K562 (cell line): ENCODE measurements at regions not wholly inside any gene's neighbourhood (a gene's known extent, or its start where the extent isn't known, plus 50 kb on each side); places are given as distances from the start of the nearest gene placed in this dataset.

Source experiments
- ATAC-seq: fragments of 200-7000 bp; cut with Tn5 transposase; 3 replicates; pipeline ENCODE4 v1.9.1; 2020; ENCODE audit warnings: moderate library complexity
- BruUV-seq: library from RNA; stranded (reverse); fragments of 400-500 nt; replicated peaks from 2 replicates; lab custom pipeline; 2021; lab: Mats Ljungman, UMichigan
- CTCF ChIA-PET: fragments of 300-600 bp; formaldehyde crosslinking; extraction: SDS; loops from one replicate; lab custom pipeline; 2021; ENCODE audit warnings: low intra/inter-chr PET ratio; lab: Yijun Ruan, JAX
- POLR2A ChIA-PET: fragments of 300-600, 350-650 bp; sonication (Branson Sonifier 250); formaldehyde crosslinking; extraction: SDS; loops from one replicate; lab custom pipeline; 2021; ENCODE audit warnings: antibody characterized with exemption, inconsistent platforms; lab: Yijun Ruan, JAX
- DNase-seq, 4 experiments: peaks; one replicate each; pipeline versions ENCODE4 v3.0.0 to v3.0.0-alpha.2; 2011 to 2018; ENCODE audit warnings: low spot score in 3 of 4, mixed read lengths in 3 of 4; ENCODE audit errors: extremely low read depth in 1 of 4
- FAIRE-seq: peaks from 2 replicates; lab custom pipeline; 2011; peaks lifted over from hg19 to GRCh38; lab: Jason Lieb, UNC
- H2AFZ ChIP-seq: 2 replicates; pipeline ENCODE4 v1.6.0; 2011; ENCODE audit warnings: low read depth, low read length, control low read depth, inconsistent platforms
- H3K27ac ChIP-seq: fragments of 200-600 bp; 3 replicates; pipeline ENCODE4 v1.8.0; 2011; ENCODE audit warnings: low read depth, mild to moderate bottlenecking, control low read depth, inconsistent platforms, low read length, moderate library complexity, mixed read lengths; ENCODE audit errors: extremely low read depth
- H3K27me3 ChIP-seq, 2 experiments: fragments of 300-600 bp in 1 of 2; 2 replicates in 1 of 2; 3 replicates in 1 of 2; pipeline versions ENCODE4 v1.6.0 to v1.8.0; 2011; ENCODE audit warnings: inconsistent platforms in 2 of 2, low read length in 2 of 2, mild to moderate bottlenecking in 1 of 2, mixed read lengths in 1 of 2, moderate library complexity in 1 of 2; ENCODE audit not compliant: control insufficient read depth in 2 of 2, insufficient read depth in 2 of 2
- H3K36me3 ChIP-seq: fragments of 300-600 bp; 3 replicates; pipeline ENCODE4 v1.8.0; 2011; ENCODE audit warnings: mild to moderate bottlenecking, low read length, inconsistent platforms; ENCODE audit not compliant: control insufficient read depth, insufficient read depth
- H3K4me1 ChIP-seq, 2 experiments: fragments of 200-600 bp in 1 of 2; replicated peaks in 1 of 2; 2 replicates in 1 of 2; 3 replicates in 1 of 2; pipeline versions ENCODE4 v1.5.1 to v1.8.0; 2011; ENCODE audit warnings: inconsistent platforms in 2 of 2, low read length in 2 of 2, mild to moderate bottlenecking in 1 of 2, mixed read lengths in 1 of 2, moderate library complexity in 1 of 2; ENCODE audit not compliant: control insufficient read depth in 2 of 2, insufficient read depth in 2 of 2
- H3K4me2 ChIP-seq: 2 replicates; pipeline ENCODE4 v1.6.1; 2011; ENCODE audit warnings: low read length, control low read depth, inconsistent platforms, mixed read lengths; ENCODE audit not compliant: insufficient read depth
- H3K4me3 ChIP-seq: fragments of 200-600 bp; sonication (generic), shearing (Covaris generic); 2 replicates; pipeline ENCODE4 v1.5.1; 2016; ENCODE audit warnings: control low read depth, inconsistent platforms
- H3K79me2 ChIP-seq: fragments of 200-600 bp; 3 replicates; pipeline ENCODE4 v1.8.0; 2011; ENCODE audit warnings: low read length, inconsistent platforms; ENCODE audit not compliant: control insufficient read depth, insufficient read depth
- H3K9ac ChIP-seq, 2 experiments: 2 replicates each; pipeline versions ENCODE4 v1.6.0 to v1.6.1; 2011; ENCODE audit warnings: low read depth in 2 of 2, low read length in 2 of 2, control low read depth in 1 of 2, inconsistent platforms in 1 of 2, mild to moderate bottlenecking in 1 of 2, mixed read lengths in 1 of 2; ENCODE audit not compliant: insufficient read depth in 1 of 2
- H3K9me1 ChIP-seq: one replicate; pipeline ENCODE4 v1.6.0; 2011; ENCODE audit warnings: inconsistent platforms, mild to moderate bottlenecking, low read length, moderate library complexity; ENCODE audit not compliant: control insufficient read depth, insufficient read depth
- H3K9me3 ChIP-seq: replicated peaks from 2 replicates; pipeline ENCODE4 v1.5.1; 2011; ENCODE audit warnings: low read depth, low read length, inconsistent platforms; ENCODE audit not compliant: control insufficient read depth, insufficient read depth
- H4K20me1 ChIP-seq: replicated peaks from 2 replicates; pipeline ENCODE4 v1.6.1; 2011; ENCODE audit warnings: low read length, inconsistent platforms, mixed read lengths; ENCODE audit not compliant: control insufficient read depth, insufficient read depth
- EP300 ChIP-seq: IDR thresholded peaks from 2 replicates; pipeline ENCODE4 v1.6.1; 2012; ENCODE audit warnings: low read length, improper control_type of control experiment
- GABPA ChIP-seq: fragments of 200-800 bp; sonication (Bioruptor generic); conservative IDR thresholded peaks from 2 replicates; pipeline ENCODE4 v1.6.1; 2016; ENCODE audit warnings: low read depth, missing genetic modification characterization, missing compliant biosample characterization
- HEY1 ChIP-seq: fragments of 250-450 bp; sonication (Bioruptor Pico); IDR thresholded peaks from 2 replicates; pipeline ENCODE4 v1.5.0; 2020; ENCODE audit warnings: mild to moderate bottlenecking, moderate library complexity, borderline replicate concordance
- NR2C1 ChIP-seq, 2 experiments: fragments of 450-650 bp; IDR thresholded peaks; 2 replicates each; pipeline ENCODE4 v1.6.1; 2017; ENCODE audit warnings: mild to moderate bottlenecking in 2 of 2, antibody characterized with exemption in 1 of 2, inconsistent platforms in 1 of 2, missing compliant biosample characterization in 1 of 2, missing genetic modification characterization in 1 of 2
- POLR3A ChIP-seq: IDR thresholded peaks from 2 replicates; pipeline ENCODE4 v1.6.1; 2011; ENCODE audit warnings: borderline replicate concordance, mild to moderate bottlenecking, moderate library complexity; ENCODE audit not compliant: insufficient read length, insufficient read depth; ENCODE audit errors: extremely low read depth
- PRMT5 ChIP-seq: sonication (generic); formaldehyde crosslinking; IDR thresholded peaks from 2 replicates; pipeline ENCODE4 v1.5.0; 2020; ENCODE audit warnings: missing genetic modification reagents
- in situ Hi-C: fragments of 300-500 bp; cut with MboI; formaldehyde crosslinking; loops from 4 replicates; pipeline ENCODE4 v1.15.0; 2018; ENCODE audit warnings: inconsistent platforms, mixed read lengths
- intact Hi-C: fragments of 100-400 bp; cut with micrococcal nuclease; formaldehyde crosslinking; loops from 2 replicates; pipeline ENCODE4 v1.14.2; 2022
- TF ChIP-seq, protein P1 (sequence below): fragments of 450-650 bp; IDR thresholded peaks from 2 replicates; pipeline ENCODE4 v1.6.1; 2016; ENCODE audit warnings: missing biosample characterization, missing genetic modification characterization
- TF ChIP-seq, protein P2 (sequence below): fragments of 450-650 bp; IDR thresholded peaks from one replicate; pipeline ENCODE4 v1.6.1; 2018; ENCODE audit warnings: mild to moderate bottlenecking, moderate library complexity; ENCODE audit not compliant: partially characterized antibody
- TF ChIP-seq, protein P3 (sequence below): fragments of 450-650 bp; conservative IDR thresholded peaks from 2 replicates; pipeline ENCODE4 v1.6.1; 2016; ENCODE audit warnings: missing genetic modification characterization, low read depth, mild to moderate bottlenecking, missing compliant biosample characterization, moderate library complexity
- TF ChIP-seq, protein P4 (sequence below), 2 experiments: IDR thresholded peaks; 2 replicates each; pipeline ENCODE4 v1.6.1; 2012; ENCODE audit warnings: improper control_type of control experiment in 2 of 2, low read depth in 2 of 2, low read length in 2 of 2, borderline replicate concordance in 1 of 2
- TF ChIP-seq, protein P5 (sequence below): fragments of 450-650 bp; IDR thresholded peaks from 2 replicates; pipeline ENCODE4 v1.6.1; 2018; ENCODE audit warnings: mild to moderate bottlenecking, low read depth; ENCODE audit not compliant: partially characterized antibody
- TF ChIP-seq, protein P6 (sequence below): fragments of 250-450 bp; sonication (Bioruptor Pico); IDR thresholded peaks from 2 replicates; pipeline ENCODE4 v1.6.1; 2021; ENCODE audit warnings: mild to moderate bottlenecking

DNA sequence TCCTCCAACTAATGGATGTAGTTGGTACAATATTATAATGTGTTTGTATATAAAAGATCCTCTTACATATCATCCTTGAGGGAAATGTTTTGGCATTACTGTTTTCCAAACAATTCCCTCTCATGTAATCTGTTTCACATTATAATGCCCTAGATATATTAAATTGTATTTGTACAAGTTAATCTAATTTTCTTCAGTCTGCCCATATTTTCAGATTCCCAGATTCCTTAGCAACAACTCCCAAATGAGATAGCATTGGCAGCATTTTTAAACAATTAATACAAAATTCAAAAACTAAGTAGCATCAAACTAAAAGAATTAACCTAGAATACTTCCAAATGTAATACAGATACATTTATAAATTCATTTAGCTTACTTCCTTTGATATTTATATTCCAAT lies 860.2 kb downstream of the C12orf50 start:
- Histone ChIP-seq H3K36me3 (no peaks in the 10 kb centered on the region), H3K27ac (no peak overlapping the region), H3K27me3 (no peaks in the 10 kb centered on the region), H3K4me1 (no peaks in the 10 kb centered on the region), H2AFZ (no peak overlapping the region), H3K9me3 (peaks cover 2% of the 10 kb centered on the region; the same call in 1 of the 2 replicates), H4K20me1 (no peaks in the 10 kb centered on the region), H3K79me2 (no peaks in the 10 kb centered on the region), H3K4me3 (no peak overlapping the region), H3K4me2 (no peak overlapping the region), H3K9ac (no peak overlapping the region), H3K9me1 (no peaks in the 10 kb centered on the region)
- no peak for DNase-seq
- in situ Hi-C loops (no loop called here), intact Hi-C loops (no loop called here)
- FAIRE-seq = no peak
- ChIA-PET POLR2A (no interaction called here), CTCF (no interaction called here)
- ATAC-seq = no peak
- BruUV-seq = no TSS peak
- TF ChIP-seq EP300 (no peak), GABPA (no peak), PRMT5 (CRISPR knock-in tag) (no peak), NR2C1 (IDR thresholded peaks at IDR 0.05) (no peak), NR2C1 (tag; IDR thresholded peaks at IDR 0.05) (no peak), HEY1 (CRISPR knock-in tag) (no peak), POLR3A (no peak)
- TF ChIP-seq, protein P1, sequence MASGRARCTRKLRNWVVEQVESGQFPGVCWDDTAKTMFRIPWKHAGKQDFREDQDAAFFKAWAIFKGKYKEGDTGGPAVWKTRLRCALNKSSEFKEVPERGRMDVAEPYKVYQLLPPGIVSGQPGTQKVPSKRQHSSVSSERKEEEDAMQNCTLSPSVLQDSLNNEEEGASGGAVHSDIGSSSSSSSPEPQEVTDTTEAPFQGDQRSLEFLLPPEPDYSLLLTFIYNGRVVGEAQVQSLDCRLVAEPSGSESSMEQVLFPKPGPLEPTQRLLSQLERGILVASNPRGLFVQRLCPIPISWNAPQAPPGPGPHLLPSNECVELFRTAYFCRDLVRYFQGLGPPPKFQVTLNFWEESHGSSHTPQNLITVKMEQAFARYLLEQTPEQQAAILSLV (tag) = no peak
- TF ChIP-seq, protein P2, sequence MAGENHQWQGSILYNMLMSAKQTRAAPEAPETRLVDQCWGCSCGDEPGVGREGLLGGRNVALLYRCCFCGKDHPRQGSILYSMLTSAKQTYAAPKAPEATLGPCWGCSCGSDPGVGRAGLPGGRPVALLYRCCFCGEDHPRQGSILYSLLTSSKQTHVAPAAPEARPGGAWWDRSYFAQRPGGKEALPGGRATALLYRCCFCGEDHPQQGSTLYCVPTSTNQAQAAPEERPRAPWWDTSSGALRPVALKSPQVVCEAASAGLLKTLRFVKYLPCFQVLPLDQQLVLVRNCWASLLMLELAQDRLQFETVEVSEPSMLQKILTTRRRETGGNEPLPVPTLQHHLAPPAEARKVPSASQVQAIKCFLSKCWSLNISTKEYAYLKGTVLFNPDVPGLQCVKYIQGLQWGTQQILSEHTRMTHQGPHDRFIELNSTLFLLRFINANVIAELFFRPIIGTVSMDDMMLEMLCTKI = no peak
- TF ChIP-seq, protein P3, sequence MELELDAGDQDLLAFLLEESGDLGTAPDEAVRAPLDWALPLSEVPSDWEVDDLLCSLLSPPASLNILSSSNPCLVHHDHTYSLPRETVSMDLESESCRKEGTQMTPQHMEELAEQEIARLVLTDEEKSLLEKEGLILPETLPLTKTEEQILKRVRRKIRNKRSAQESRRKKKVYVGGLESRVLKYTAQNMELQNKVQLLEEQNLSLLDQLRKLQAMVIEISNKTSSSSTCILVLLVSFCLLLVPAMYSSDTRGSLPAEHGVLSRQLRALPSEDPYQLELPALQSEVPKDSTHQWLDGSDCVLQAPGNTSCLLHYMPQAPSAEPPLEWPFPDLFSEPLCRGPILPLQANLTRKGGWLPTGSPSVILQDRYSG (tag) = no peak
- TF ChIP-seq, protein P4, sequence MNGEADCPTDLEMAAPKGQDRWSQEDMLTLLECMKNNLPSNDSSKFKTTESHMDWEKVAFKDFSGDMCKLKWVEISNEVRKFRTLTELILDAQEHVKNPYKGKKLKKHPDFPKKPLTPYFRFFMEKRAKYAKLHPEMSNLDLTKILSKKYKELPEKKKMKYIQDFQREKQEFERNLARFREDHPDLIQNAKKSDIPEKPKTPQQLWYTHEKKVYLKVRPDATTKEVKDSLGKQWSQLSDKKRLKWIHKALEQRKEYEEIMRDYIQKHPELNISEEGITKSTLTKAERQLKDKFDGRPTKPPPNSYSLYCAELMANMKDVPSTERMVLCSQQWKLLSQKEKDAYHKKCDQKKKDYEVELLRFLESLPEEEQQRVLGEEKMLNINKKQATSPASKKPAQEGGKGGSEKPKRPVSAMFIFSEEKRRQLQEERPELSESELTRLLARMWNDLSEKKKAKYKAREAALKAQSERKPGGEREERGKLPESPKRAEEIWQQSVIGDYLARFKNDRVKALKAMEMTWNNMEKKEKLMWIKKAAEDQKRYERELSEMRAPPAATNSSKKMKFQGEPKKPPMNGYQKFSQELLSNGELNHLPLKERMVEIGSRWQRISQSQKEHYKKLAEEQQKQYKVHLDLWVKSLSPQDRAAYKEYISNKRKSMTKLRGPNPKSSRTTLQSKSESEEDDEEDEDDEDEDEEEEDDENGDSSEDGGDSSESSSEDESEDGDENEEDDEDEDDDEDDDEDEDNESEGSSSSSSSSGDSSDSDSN (IDR thresholded peaks at IDR 0.05; ENCODE audit: borderline replicate concordance in 1 of 2, low read depth in 2 of 2, low read length in 2 of 2) = no peak
- TF ChIP-seq, protein P5, sequence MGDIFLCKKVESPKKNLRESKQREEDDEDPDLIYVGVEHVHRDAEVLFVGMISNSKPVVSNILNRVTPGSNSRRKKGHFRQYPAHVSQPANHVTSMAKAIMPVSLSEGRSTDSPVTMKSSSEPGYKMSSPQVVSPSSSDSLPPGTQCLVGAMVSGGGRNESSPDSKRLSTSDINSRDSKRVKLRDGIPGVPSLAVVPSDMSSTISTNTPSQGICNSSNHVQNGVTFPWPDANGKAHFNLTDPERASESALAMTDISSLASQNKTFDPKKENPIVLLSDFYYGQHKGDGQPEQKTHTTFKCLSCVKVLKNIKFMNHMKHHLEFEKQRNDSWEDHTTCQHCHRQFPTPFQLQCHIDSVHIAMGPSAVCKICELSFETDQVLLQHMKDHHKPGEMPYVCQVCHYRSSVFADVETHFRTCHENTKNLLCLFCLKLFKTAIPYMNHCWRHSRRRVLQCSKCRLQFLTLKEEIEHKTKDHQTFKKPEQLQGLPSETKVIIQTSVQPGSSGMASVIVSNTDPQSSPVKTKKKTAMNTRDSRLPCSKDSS = no peak
- TF ChIP-seq, protein P6, sequence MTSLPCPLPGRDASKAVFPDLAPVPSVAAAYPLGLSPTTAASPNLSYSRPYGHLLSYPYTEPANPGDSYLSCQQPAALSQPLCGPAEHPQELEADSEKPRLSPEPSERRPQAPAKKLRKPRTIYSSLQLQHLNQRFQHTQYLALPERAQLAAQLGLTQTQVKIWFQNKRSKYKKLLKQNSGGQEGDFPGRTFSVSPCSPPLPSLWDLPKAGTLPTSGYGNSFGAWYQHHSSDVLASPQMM = no peak
